ENCODE measurements at regions not wholly inside any gene's neighbourhood (a gene's known extent, or its start where the extent isn't known, plus 50 kb on each side); places are given as distances from the start of the nearest gene placed in this dataset.

GRCh38 chr17:77280304-77281121 is 139.7 kb downstream of the SEC14L1 start (continued):
- no peak for TF ChIP-seq ZNF423 (CRISPR knock-in tag; IDR thresholded peaks at IDR 0.05)
- TF ChIP-seq ARID4B (CRISPR knock-in tag; IDR thresholded peaks at IDR 0.05; ENCODE audit: borderline replicate concordance), result no peak
- no peak for TF ChIP-seq NFYB (CRISPR knock-in tag; conservative IDR thresholded peaks at IDR 0.05; ENCODE audit: low read depth)
- 0 out of 2 replicates have a peak, but pooled peaks have one; percentile 34 for TF ChIP-seq FOXP1 (CRISPR knock-in tag; IDR thresholded peaks at IDR 0.05; ENCODE audit: borderline replicate concordance)
- no peak for TF ChIP-seq ESRRA (CRISPR knock-in tag; IDR thresholded peaks at IDR 0.05; ENCODE audit: borderline replicate concordance)
- TF ChIP-seq SP1 (CRISPR knock-in tag; conservative IDR thresholded peaks at IDR 0.05), result 0 out of 2 replicates have a peak, but pooled peaks have one; percentile 21
- no peak for TF ChIP-seq SMAD3 (CRISPR knock-in tag; IDR thresholded peaks at IDR 0.05; ENCODE audit: borderline replicate concordance)
- no peak for TF ChIP-seq ETV6 (CRISPR knock-in tag; IDR thresholded peaks at IDR 0.05)
- no peak for TF ChIP-seq USF1 (CRISPR knock-in tag; IDR thresholded peaks at IDR 0.05)
- TF ChIP-seq ELF4 (CRISPR knock-in tag; IDR thresholded peaks at IDR 0.05; ENCODE audit: low read depth), result no peak
- no peak for TF ChIP-seq GABPB1 (CRISPR knock-in tag; IDR thresholded peaks at IDR 0.05)
- TF ChIP-seq TEAD4 (CRISPR knock-in tag; IDR thresholded peaks at IDR 0.05), result no peak
- no peak for TF ChIP-seq FOXJ3 (CRISPR knock-in tag; IDR thresholded peaks at IDR 0.05; ENCODE audit: borderline replicate concordance)

GRCh38 chr17:77281122-77281903 is 140.5 kb downstream of the SEC14L1 start:
- no peaks in the 10 kb centered on the region for H3K9me3 Mint-ChIP-seq
- ATAC-seq, result peak; percentile 72
- peaks cover 41% of the 10 kb centered on the region for H3K4me1 Mint-ChIP-seq
- peaks cover 26% of the 10 kb centered on the region for H3K27me3 Mint-ChIP-seq (ENCODE audit: low read depth)
- ChIA-PET POLR2A (no interaction called here), CTCF (interaction anchor here (0.6 to 2.9 kb wide), 7 partner anchors 14 to 192 kb away, joined by 3 to 10 read pairs (median 5); no protein-coding TSS in a partner anchor)
- H3K36me3 Mint-ChIP-seq, result no peaks in the 10 kb centered on the region; the same call in 1 of the 2 replicates
- no peak overlapping the region for H3K27ac Mint-ChIP-seq
- H3K4me3 Mint-ChIP-seq, result peak overlapping the region; percentile 88
- peak; percentile 69 for DNase-seq (ENCODE audit: low spot score)
- no peak for TF ChIP-seq ESRRA (CRISPR knock-in tag; IDR thresholded peaks at IDR 0.05; ENCODE audit: borderline replicate concordance)
- TF ChIP-seq MYBL2 (CRISPR knock-in tag; IDR thresholded peaks at IDR 0.05), result no peak
- no peak for TF ChIP-seq PRRX2 (CRISPR knock-in tag; IDR thresholded peaks at IDR 0.05)
- peak; percentile 29; the same call in 1 of the 2 replicates for TF ChIP-seq GABPB1 (CRISPR knock-in tag; IDR thresholded peaks at IDR 0.05)
- no peak for TF ChIP-seq ZNF425 (CRISPR knock-in tag; conservative IDR thresholded peaks at IDR 0.05)
- 0 out of 2 replicates have a peak, but pooled peaks have one; percentile 4 for TF ChIP-seq ZNF121 (CRISPR knock-in tag; IDR thresholded peaks at IDR 0.05)
- TF ChIP-seq ZNF138 (CRISPR knock-in tag; conservative IDR thresholded peaks at IDR 0.05), result no peak
- no peak for TF ChIP-seq ELF4 (CRISPR knock-in tag; IDR thresholded peaks at IDR 0.05; ENCODE audit: low read depth)
- no peak for TF ChIP-seq FOXP1 (CRISPR knock-in tag; IDR thresholded peaks at IDR 0.05; ENCODE audit: borderline replicate concordance)
- TF ChIP-seq E2F5 (CRISPR knock-in tag; IDR thresholded peaks at IDR 0.05), result 0 out of 2 replicates have a peak, but pooled peaks have one; percentile 56
- TF ChIP-seq TP53 (CRISPR knock-in tag; IDR thresholded peaks at IDR 0.05), result no peak
- no peak for TF ChIP-seq NR3C1 (CRISPR knock-in tag; conservative IDR thresholded peaks at IDR 0.05; ENCODE audit: low read depth)
- TF ChIP-seq IRF1 (CRISPR knock-in tag; IDR thresholded peaks at IDR 0.05), result 0 out of 2 replicates have a peak, but pooled peaks have one; percentile 44
- peak; percentile 56; the same call in 1 of the 2 replicates for TF ChIP-seq ZNF423 (CRISPR knock-in tag; IDR thresholded peaks at IDR 0.05)
- peak; percentile 22 for TF ChIP-seq HMGXB4 (CRISPR knock-in tag; IDR thresholded peaks at IDR 0.05)

All from WTC11 (cell line).